ENCODE measurements at regions not wholly inside any gene's neighbourhood (a gene's known extent, or its start where the extent isn't known, plus 50 kb on each side); places are given as distances from the start of the nearest gene placed in this dataset.
"Not testable (repeated sequence)": the region's sequence is repeated elsewhere in the genome, so short reads cannot be mapped to it uniquely, and the experiment has no call there.

GRCh38 chr22:27252282-27253049 is 549.1 kb downstream of the MN1 start:
- Histone ChIP-seq H3K4me3 (ENCODE audit: low read length) (no peak overlapping the region), H3K36me3 (replicated peaks; ENCODE audit: low read depth, low read length) (no peaks in the 10 kb centered on the region), H3K4me2 (ENCODE audit: low read length) (no peak overlapping the region), H4K20me1 (ENCODE audit: insufficient read depth, low read length) (no peaks in the 10 kb centered on the region), H3K9ac (ENCODE audit: low read length) (no peak overlapping the region), H3K27me3 (ENCODE audit: low read depth, low read length) (peaks cover 11% of the 10 kb centered on the region), H3K27ac (ENCODE audit: low read length) (no peak overlapping the region), H3K79me2 (ENCODE audit: low read length) (no peaks in the 10 kb centered on the region), H3K4me1 (ENCODE audit: low read length) (no peaks in the 10 kb centered on the region), H2AFZ (ENCODE audit: low read depth, low read length) (no peak overlapping the region), H3K9me3 (ENCODE audit: insufficient read depth, low read length) (no peaks in the 10 kb centered on the region)
- TF ChIP-seq EZH2phosphoT487 (IDR thresholded peaks at IDR 0.05; ENCODE audit: low read depth) (no peak), CTCF (IDR thresholded peaks at IDR 0.05; ENCODE audit: low read depth, low read length) (no peak)

GRCh38 chr22:27253108-27253902 is 548.3 kb downstream of the MN1 start:
- Histone ChIP-seq H3K79me2 (ENCODE audit: low read length) (no peaks in the 10 kb centered on the region), H3K9ac (ENCODE audit: low read length) (no peak overlapping the region), H3K27ac (ENCODE audit: low read length) (no peak overlapping the region), H3K9me3 (ENCODE audit: insufficient read depth, low read length) (no peaks in the 10 kb centered on the region), H3K4me2 (ENCODE audit: low read length) (no peak overlapping the region), H3K4me3 (ENCODE audit: low read length) (no peak overlapping the region), H4K20me1 (ENCODE audit: insufficient read depth, low read length) (no peaks in the 10 kb centered on the region), H3K36me3 (replicated peaks; ENCODE audit: low read depth, low read length) (no peaks in the 10 kb centered on the region), H3K4me1 (ENCODE audit: low read length) (no peaks in the 10 kb centered on the region), H3K27me3 (ENCODE audit: low read depth, low read length) (peaks cover 11% of the 10 kb centered on the region), H2AFZ (ENCODE audit: low read depth, low read length) (no peak overlapping the region)
- TF ChIP-seq CTCF (IDR thresholded peaks at IDR 0.05; ENCODE audit: low read depth, low read length) (no peak), EZH2phosphoT487 (IDR thresholded peaks at IDR 0.05; ENCODE audit: low read depth) (no peak)

GRCh38 chr22:27254063-27254462 is 547.5 kb downstream of the MN1 start:
- H3K4me3 ChIP-seq (ENCODE audit: low read length); H3K79me2 ChIP-seq (ENCODE audit: low read length); H3K9me3 ChIP-seq (ENCODE audit: insufficient read depth, low read length); H3K36me3 ChIP-seq (replicated peaks; ENCODE audit: low read depth, low read length); H3K9ac ChIP-seq (ENCODE audit: low read length); H3K4me2 ChIP-seq (ENCODE audit: low read length); H2AFZ ChIP-seq (ENCODE audit: low read depth, low read length); H3K4me1 ChIP-seq (ENCODE audit: low read length); H4K20me1 ChIP-seq (ENCODE audit: insufficient read depth, low read length); H3K27ac ChIP-seq (ENCODE audit: low read length): not testable (repeated sequence)
- peaks cover 11% of the 10 kb centered on the region for H3K27me3 ChIP-seq (ENCODE audit: low read depth, low read length)

GRCh38 chr22:27255580-27255979 is 546.0 kb downstream of the MN1 start:
- Histone ChIP-seq H3K27me3 (ENCODE audit: low read depth, low read length) (peaks cover 7% of the 10 kb centered on the region), H3K36me3 (replicated peaks; ENCODE audit: low read depth, low read length) (no peaks in the 10 kb centered on the region), H2AFZ (ENCODE audit: low read depth, low read length) (no peak overlapping the region), H3K4me3 (ENCODE audit: low read length) (no peak overlapping the region), H3K79me2 (ENCODE audit: low read length) (no peaks in the 10 kb centered on the region), H3K9me3 (ENCODE audit: insufficient read depth, low read length) (no peaks in the 10 kb centered on the region), H3K27ac (ENCODE audit: low read length) (no peak overlapping the region), H4K20me1 (ENCODE audit: insufficient read depth, low read length) (no peaks in the 10 kb centered on the region), H3K9ac (ENCODE audit: low read length) (no peak overlapping the region), H3K4me1 (ENCODE audit: low read length) (no peaks in the 10 kb centered on the region), H3K4me2 (ENCODE audit: low read length) (no peak overlapping the region)
- no peak for TF ChIP-seq EZH2phosphoT487 (IDR thresholded peaks at IDR 0.05; ENCODE audit: low read depth)
- TF ChIP-seq CTCF (IDR thresholded peaks at IDR 0.05; ENCODE audit: low read depth, low read length): no peak
